GM21786 (cell line): ENCODE measurements at regions not wholly inside any gene's neighbourhood (a gene's known extent, or its start where the extent isn't known, plus 50 kb on each side); places are given as distances from the start of the nearest gene placed in this dataset.
"Not testable (repeated sequence)": the region's sequence is repeated elsewhere in the genome, so short reads cannot be mapped to it uniquely, and the experiment has no call there.

Source experiments
- ATAC-seq: cut with Tn5 transposase; IDR thresholded peaks from one replicate; pipeline ENCODE4 v1.9.1; 2021; ENCODE audit not compliant: unreplicated experiment

DNA sequence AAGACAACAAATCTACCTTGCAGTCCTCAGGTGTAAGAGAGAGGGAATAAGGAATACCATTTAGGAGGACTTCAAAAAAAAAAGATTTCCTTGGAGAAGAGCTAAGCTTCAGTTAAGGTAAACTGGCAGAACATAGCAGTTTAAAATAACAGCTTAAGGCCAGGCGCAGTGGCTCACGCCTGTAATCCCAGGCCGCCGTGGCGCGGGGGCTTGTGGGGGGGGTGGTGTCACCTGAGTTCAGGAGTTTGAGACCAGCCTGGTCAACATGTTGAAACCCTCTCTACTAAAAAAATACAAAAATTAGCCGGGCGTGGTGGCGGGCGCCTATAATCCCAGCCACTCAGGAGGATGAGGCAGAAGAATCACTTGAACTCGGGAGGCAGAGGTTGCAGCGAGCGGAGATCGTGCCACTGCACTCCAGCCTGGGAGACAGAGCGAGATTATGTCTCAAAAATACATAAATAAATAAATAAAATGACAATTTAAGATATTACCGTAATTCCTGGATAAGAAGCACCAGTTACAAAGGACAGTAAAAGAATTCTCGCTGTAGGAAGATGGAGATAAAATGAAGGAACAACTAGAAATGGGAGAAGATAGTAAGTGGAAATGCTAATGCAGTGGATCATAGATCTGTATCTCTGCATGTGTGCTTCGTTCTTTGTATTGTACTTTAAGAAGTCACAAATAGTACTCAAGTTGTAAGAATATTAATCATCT lies 1140.2 kb downstream of the NCAM2 start:
- ATAC-seq, result no peak

DNA sequence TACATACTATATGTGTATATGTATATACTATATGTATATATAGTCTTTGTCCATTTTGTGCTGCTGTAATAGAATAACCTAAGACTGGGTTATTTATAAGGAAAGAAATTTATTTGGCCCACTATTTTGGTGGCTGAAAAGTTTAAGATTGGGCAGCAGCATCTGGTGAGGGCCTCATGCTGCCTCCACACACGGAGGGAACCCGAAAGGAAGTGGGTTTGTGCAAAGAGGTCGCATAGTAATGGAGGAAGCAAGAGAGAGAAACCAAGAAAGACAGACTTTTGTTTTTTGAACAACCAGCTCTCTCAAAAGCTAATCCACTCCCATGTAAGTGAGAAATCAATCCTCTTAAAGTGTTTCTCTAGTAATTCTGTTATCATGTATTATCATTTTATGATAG lies 1147.3 kb downstream of the NCAM2 start:
- no peak for ATAC-seq

DNA sequence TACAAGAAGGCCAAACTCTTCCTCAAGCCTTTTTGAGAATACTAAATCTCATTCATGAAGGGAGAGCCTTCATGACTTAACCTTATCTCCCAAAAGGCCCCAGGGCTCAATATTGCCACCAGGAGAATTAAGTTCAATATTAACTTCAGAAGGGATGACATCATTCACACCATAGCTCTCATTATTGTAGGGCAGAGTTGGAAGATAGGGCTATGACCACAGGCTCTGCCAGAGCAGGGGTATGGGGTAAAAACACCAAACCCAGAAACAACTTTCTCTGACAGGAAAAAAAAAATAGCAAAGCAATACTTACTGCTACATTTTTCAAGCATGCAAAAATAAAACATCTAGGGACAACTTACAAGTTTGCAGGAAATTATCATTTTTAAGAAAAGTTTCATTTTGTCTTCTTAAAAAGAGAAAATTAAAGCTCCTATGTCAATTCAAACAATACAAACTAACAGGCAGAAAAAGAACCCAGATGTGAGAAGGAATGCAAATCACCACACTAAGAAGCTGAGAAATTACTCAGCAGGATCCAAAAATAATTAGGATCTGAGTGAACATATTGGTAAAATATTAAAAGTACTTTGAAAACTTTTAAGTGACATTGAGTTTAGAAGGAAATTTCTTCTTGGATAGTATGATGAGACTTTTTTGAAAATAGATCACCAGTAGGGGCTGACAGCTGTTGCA lies 1156.5 kb downstream of the NCAM2 start:
- ATAC-seq, result no peak

DNA sequence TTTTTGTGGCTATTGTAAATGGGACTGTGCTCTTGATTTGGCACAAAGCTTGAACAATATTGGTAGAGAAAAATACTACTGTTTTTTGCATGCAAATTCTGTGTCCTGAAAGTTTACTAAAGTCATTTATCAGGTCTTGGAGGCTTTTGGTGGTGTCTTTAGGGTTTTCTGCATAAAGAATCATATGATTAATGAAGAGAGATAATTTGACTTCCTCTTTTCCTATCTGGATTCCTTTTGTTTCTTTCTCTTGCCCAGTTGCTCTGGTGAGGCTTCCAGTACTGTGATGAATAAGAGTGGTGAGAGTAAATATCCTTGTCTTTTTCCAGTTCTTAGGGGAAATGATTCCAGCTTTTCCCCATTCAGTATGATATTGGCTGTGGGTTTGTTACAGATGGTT lies 1166.7 kb downstream of the NCAM2 start:
- no peak for ATAC-seq

DNA sequence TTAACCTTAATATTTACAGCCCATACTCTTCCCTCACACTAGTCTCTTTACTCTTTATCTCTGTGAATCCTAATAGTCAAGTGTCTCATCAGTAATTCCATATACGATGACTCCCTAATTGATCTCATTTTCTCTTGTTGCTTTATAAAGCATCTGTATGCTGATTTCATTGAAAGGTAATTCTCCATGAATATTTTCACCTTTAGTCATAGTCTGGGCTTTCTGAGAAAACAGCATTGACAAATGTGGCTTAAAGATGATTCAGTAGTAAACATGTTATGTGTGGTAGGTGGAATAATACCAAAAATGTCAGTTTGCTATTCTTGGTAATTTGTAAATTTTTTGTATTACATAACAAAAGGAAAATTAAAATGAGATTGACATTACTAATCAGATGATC lies 1176.5 kb downstream of the NCAM2 start:
- no peak for ATAC-seq

DNA sequence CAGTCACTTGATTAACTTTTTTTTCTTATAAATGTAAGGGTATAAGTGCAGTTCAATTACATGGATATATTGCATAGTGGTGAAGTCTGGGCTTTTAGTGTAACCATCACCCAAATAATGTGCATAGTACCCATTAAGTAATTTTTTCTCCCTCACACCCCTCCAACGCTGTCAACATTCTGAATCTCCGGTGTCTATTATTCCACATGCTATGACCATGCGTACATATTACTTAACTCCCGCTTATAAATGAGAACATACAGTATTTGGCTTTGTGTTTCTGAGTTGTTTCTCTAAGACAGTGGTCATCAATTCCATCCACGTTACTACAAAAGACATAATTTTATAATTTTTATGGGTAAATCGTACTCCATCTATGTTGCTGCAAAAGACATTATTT lies 1191.1 kb downstream of the NCAM2 start:
- no peak for ATAC-seq

DNA sequence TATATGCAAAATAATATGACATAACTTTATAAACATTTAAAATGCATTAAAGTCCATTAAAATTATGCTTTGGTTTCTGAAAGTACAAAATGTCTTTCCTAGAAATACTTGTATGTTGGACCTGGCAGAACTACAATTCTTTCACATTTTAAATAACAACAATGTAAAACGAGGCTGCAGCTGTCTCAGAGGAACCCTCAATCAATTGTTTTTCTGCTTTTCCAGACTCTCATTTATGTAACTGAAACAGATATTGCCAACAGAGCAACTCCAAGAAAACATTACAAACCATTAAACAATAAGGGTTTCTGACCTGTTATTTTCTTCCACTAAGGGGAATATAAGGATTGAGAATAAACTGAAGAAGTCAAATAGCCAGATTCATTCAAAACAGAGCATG lies 1193.4 kb downstream of the NCAM2 start:
- no peak for ATAC-seq

DNA sequence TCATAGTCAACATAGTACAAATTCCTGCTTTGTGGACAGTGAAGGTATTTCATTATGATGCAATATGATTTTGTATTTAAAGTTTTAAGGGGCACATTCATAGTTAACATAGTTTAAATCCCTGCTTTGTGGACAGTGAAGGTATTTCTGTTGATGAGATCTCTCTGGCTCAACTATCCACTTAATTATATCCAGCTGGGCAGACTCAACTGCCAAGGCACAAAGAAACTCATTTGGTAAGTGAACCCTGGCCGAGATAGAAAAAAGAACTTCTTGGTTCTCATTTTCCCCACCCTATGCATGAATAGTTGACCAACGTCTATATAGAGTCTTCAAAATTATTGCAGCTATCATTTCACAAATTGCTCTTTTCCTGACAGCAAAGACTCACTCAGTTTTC lies 1194.6 kb downstream of the NCAM2 start:
- no peak for ATAC-seq

DNA sequence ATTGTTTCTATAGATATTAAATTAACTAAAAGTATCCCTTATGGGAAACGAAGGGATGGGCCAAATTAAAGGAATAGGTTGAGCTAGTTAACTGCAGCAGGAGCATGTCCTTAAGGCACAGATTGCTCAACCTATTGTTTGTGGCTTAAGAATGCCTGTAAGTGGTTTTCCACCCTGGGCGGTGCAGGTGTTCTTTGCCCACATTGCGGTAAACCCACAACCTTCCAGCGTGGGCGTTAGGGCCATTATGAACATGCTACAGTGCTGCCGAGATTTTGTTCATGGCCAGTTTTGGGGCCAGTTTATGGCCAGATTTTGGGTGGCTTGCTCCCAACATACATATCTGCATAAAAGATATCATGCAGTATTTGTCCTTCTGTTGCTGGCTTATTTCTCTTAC lies 1196.8 kb downstream of the NCAM2 start:
- ATAC-seq, result not testable (repeated sequence)

DNA sequence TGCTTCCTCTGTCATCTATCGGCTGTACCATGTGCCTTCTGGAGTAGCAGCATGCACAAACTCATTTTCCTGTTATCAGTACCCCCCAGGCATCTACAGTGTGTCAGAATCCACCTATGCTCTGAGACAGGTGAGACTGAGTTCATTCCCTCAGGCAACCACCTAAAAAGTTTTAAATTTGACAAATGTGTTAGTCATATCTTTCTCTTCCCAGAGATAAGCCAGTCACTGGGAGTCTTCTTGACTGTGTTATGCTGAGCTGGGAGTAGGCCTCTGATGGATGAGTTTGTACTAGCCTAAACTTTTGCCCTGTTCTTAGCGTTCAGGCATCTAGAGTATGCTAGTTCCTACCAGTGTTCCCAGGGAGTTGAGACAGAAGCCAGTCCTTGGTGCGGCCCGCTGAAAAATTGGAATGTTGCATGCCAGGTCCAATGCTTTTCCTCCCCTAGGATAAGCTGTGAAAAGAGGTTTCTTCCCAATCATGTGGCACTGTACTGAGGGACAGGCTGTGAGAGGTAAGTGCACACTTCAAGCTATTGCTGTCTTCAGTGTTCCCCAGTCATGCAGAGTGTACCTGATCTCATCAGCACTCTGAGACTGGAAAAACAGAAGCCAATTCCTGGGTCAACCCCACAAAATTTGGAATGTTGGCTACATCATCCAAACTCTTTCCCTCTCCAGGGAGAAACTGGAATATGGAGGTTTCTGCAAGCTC lies 1202.3 kb downstream of the NCAM2 start:
- no peak for ATAC-seq

DNA sequence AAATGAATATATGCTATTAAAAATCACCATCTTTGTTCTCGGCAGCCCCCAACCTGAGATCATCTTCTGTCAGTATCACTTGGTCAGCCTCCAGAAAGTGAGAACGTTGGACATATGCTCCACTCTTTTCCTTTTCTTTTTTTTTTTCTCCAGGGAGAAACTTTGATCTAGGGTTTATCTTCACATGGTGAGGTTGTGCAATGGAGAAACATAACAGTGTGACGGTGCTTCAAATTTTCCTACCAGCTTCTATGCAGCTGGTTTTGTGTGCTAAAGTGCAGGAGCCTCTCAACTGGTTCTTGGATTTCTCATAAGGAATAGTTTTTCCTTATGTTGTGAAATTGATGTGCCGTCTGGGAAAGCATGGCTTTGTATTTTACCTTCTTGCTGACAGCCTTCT lies 1202.9 kb downstream of the NCAM2 start:
- ATAC-seq, result no peak

DNA sequence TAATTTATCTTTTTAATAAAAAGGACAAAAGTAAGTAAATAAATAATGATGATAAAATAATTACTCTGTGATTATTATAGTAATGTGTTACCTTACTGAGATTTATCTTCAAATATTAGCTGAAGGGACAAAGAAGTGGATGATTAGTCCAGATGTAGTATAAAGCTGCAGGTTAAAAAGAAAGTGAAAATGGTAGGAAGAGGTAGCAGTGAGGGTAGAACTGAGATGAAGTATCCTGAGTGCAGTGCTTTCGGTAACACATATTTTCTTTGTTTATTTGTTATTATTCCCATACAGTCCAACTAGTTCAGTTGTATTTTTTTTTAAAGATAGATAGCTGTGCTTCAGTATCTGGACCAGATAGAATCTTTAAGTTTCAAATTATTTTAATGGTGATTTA lies 1203.5 kb downstream of the NCAM2 start:
- no peak for ATAC-seq

DNA sequence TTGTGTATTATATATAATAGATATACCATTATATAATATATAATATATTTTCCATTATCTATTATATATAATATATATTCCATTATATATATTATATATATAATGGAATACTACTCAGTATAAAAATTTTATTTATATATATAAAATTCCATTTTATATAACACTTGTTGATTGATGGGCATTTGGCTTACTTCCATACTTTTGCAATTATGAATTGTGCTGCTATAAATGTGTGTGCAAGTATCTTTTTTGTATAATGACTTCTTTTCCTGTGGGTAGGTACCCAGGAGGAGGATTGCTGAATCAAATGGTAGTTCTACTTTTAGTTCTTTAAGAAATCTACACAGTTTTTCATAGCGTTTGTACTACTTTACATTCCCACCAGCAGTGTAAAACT lies 1211.1 kb downstream of the NCAM2 start:
- ATAC-seq, result no peak

DNA sequence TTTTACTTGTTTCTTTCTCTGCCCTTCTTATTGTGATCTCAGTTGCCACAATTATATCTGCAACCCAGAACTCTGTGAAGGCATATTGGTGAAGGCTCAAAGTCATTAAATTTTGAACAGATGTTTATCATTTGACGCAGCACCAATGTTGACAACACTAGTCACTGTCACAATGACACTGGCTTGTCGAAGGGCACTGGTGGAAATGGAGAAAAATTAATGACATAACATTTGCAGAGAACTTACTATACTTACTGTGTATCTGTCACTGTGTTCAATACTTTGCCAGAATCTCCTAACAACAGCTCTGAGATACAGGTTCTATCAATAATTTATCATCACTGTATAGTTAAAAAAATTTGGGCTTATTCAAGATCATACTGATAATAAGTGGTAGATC lies 1213.7 kb downstream of the NCAM2 start:
- ATAC-seq, result no peak

DNA sequence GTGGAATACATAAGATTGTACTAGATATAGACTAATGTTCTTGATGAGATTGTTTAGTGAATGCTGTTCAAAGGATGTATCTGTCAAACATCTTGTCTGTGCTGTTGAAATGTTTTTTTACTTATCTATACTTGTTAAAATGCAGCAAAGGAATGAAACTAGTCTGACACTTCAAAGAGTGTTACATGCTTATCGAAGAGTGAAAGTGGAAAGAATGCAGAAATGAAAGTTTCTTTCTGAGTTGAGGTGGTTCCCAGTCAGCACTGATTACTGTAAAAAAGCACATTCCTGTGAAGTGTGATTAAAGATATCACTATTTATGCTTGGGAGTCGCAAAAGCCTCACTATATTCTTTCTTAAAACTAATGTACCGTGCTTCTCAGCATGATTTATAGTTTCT lies 1225.2 kb downstream of the NCAM2 start:
- peak; percentile 72 for ATAC-seq

DNA sequence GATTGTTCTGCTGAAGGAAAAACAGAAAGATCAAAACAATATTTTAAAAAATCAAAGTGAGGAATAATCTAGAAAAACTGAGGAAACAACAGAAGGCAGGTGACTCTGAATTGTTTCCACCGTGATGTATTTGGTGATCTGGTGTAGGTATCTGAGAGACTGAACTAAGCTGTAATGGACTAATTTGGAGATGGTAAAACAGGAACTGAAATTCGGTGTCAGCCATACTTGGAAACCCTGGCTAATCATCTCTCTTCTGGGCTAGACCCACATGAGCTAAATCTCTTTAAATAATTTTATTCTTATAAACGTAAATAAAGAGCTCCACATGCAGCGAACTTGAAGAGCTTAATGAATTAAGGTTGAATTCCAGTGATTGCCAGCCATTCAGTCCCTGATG lies 1226.1 kb downstream of the NCAM2 start:
- ATAC-seq, result no peak

DNA sequence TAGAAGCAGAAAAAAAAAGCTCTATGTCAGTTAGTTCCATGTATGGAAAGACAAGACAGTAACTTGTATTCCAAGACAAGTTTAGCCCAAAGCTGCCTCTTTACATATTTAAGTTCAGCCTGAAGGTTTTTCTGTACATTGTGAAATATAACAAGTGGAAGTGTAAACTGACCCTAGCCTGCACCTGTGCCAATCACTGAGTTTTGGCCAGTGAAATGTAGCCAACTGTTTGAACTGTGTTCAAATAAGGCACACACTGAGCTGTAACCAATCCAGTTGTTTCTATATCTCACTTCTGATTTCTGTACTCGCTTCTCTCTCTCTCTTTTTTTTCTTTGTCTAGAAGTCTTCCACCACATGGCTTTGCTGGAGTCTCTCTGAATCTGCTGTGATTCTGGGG lies 1227.1 kb downstream of the NCAM2 start:
- no peak for ATAC-seq

DNA sequence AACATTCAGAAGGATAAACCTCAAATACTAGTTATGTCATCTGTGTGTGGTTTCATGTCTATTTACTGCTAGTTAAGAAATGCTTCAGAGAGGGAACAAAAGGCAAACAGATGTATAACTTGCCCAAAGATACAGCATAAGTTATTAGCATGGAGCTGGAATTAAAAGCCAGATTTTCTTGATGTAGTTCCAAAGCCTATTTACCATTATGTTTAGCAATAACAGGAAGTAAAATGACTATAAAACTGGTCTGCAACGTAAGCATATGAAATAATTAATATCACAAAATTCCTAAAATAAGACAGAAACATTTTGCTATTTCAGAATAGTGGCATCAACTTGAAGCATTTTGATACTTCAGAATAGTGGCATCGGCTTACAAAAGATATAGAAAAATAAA lies 1232.8 kb downstream of the NCAM2 start:
- ATAC-seq, result no peak

DNA sequence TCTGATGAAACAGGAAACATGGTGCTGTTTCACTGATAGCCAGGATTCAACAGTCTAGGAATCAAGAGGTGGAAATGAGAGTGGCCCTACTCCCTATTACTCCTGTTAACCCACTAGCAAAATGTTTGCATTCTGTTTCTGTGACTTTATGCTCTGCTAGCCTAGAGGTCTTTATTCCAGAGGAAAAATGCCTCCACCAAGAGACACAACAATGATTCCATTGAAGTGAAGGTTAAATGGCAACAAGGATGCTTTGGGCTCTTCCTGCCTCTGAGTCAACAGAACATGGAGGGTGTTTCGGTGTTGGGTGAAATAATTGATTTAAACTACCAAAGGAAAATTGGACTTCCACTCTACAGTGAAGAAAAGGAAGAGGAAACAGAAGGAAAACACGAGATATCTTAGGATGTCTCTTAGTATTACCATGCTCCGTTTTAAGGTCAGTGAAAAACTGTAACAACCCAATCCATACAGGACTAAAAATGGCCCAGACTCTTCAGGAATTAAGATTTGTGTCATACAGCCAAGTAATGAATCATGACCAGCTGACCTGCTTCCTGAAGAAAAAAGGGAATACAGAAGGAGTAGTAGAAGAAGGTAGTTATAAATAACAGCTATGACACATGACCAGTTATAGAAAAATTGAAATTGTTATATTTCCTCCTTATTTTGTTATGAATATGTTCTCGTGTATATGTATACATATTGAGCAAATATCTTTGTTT lies 1237.8 kb downstream of the NCAM2 start:
- no peak for ATAC-seq

DNA sequence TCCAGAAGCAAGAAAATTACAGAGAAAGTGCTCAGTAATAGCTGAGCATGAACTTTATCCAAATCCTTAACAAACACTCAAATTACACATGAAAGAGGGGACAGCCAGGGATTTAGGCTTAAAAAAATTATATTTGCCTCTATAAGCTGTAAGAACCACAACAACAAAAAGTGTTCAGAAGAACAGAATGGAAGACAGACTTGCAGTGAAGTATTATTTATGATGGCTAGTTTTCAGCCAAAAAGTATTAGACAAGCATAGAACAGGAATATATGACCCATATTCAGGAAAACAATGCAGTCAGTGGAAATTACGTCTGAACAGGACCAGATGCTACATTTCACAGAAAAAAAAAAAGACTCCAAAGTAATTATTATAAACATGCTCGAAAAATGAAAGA lies 1246.3 kb downstream of the NCAM2 start:
- no peak for ATAC-seq

DNA sequence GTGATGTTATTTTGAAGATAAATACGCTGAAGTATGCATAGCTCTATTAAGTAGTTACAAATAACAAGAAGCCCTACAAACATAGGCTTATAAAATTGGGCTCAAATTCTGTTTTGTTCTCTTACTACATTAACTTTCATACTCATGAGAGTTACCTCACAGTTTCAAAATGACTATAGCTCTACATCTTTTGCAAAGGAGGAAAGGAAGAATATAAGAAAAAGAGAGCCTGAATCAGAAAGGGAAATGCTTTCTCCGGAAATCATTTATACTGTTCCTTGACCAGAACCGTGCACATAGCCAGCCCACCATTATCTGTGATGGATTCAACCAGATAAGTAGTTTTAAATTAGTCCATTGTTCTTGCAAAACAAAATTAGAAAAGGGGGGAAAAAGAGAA lies 1252.1 kb downstream of the NCAM2 start:
- ATAC-seq, result no peak

DNA sequence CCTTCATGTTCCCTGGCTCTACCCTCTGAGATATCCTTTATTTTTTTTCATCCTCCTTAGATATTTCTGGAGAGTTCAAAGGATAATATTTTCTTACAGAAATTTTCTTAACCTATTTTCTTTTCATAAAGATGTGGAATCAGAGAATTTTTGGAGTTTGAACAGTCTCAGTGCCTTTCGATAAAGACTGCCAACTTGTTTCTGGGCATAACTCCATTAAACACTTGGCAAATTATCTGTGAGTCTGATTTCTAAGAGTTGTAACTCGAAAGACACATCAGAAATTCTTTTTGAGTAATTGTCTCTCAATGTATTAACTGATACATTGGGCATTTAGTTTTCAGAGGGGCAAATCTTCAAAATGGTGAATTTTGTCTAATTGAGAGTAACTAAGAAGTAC lies 1255.6 kb downstream of the NCAM2 start:
- ATAC-seq, result no peak
